H1 (cell line): ENCODE measurements at regions not wholly inside any gene's neighbourhood (a gene's known extent, or its start where the extent isn't known, plus 50 kb on each side); places are given as distances from the start of the nearest gene placed in this dataset.
"Not testable (repeated sequence)": the region's sequence is repeated elsewhere in the genome, so short reads cannot be mapped to it uniquely, and the experiment has no call there.

Experiments
- CTCF ChIA-PET: fragments of 300-600 bp; sonication (Branson Sonifier 250); formaldehyde crosslinking; loops from one replicate; lab custom pipeline; 2021; ENCODE audit not compliant: partially characterized antibody; lab: Charles Lee
- POLR2A ChIA-PET: fragments of 300-600 bp; sonication (Branson Sonifier 250); formaldehyde crosslinking; loops from one replicate; lab custom pipeline; 2021; ENCODE audit warnings: inconsistent platforms; ENCODE audit not compliant: partially characterized antibody; lab: Charles Lee
- DNase-seq, 2 experiments: peaks; one replicate each; pipeline versions ENCODE4 v3.0.0 to v3.0.0-alpha.2; 2010 to 2022; ENCODE audit warnings: low spot score in 2 of 2, low read depth in 1 of 2, mixed read lengths in 1 of 2
- FAIRE-seq: peaks from 2 replicates; lab custom pipeline; 2011; peaks lifted over from hg19 to GRCh38; lab: Jason Lieb, UNC
- H2AFZ ChIP-seq: 2 replicates; pipeline ENCODE4 v1.8.1; 2012; ENCODE audit warnings: low read length, inconsistent platforms
- H2AK5ac ChIP-seq: 2 replicates; pipeline ENCODE4 v1.6.1; 2013; ENCODE audit warnings: low read depth, low read length
- H2BK120ac ChIP-seq: replicated peaks from 2 replicates; pipeline ENCODE3; 2013; ENCODE audit warnings: low read depth, low read length, inconsistent platforms
- H2BK12ac ChIP-seq: 2 replicates; pipeline ENCODE4 v1.6.1; 2013; ENCODE audit warnings: low read depth, low read length
- H2BK15ac ChIP-seq: 2 replicates; pipeline ENCODE4 v1.6.1; 2013; ENCODE audit warnings: low read length
- H2BK20ac ChIP-seq: 2 replicates; pipeline ENCODE4 v1.6.1; 2013; ENCODE audit warnings: low read length
- H2BK5ac ChIP-seq: 2 replicates; pipeline ENCODE4 v1.6.1; 2013; ENCODE audit warnings: low read depth, low read length
- H3K14ac ChIP-seq: 2 replicates; pipeline ENCODE4 v1.6.1; 2013; ENCODE audit warnings: inconsistent platforms; ENCODE audit not compliant: insufficient read length
- H3K18ac ChIP-seq: 2 replicates; pipeline ENCODE4 v1.6.1; 2013; ENCODE audit warnings: low read length; ENCODE audit errors: extremely low read depth
- H3K23ac ChIP-seq: 2 replicates; pipeline ENCODE4 v1.6.1; 2013; ENCODE audit warnings: inconsistent platforms; ENCODE audit not compliant: insufficient read length
- H3K23me2 ChIP-seq: 2 replicates; pipeline ENCODE4 v1.6.1; 2013; ENCODE audit warnings: low read depth, low read length
- H3K27ac ChIP-seq: 2 replicates; pipeline ENCODE4 v1.6.1; 2011; ENCODE audit warnings: low read depth, low read length, inconsistent platforms
- H3K27me3 ChIP-seq, 4 experiments: replicated peaks in 1 of 4; 1 replicate in 1 of 4; 2 replicates in 3 of 4; pipeline versions ENCODE4 v1.6.1 to v1.8.1; 2011 to 2013; ENCODE audit warnings: low read length in 3 of 4, mild to moderate bottlenecking in 3 of 4, inconsistent platforms in 2 of 4, mixed read lengths in 2 of 4, moderate library complexity in 1 of 4; ENCODE audit not compliant: control insufficient read depth in 3 of 4, insufficient read depth in 3 of 4; ENCODE audit errors: extremely low read depth in 1 of 4
- H3K36me3 ChIP-seq, 4 experiments: 2 replicates each; pipeline versions ENCODE4 v1.6.1 to v1.8.1; 2011 to 2013; ENCODE audit warnings: mild to moderate bottlenecking in 4 of 4, low read length in 3 of 4, moderate library complexity in 2 of 4, control low read depth in 1 of 4, inconsistent platforms in 1 of 4; ENCODE audit not compliant: insufficient read depth in 4 of 4, control insufficient read depth in 2 of 4
- H3K4ac ChIP-seq: replicated peaks from 2 replicates; pipeline ENCODE3; 2013; ENCODE audit warnings: low read length, low read depth, mixed read lengths, inconsistent platforms; ENCODE audit not compliant: insufficient read length
- H3K4me1 ChIP-seq, 4 experiments: replicated peaks in 1 of 4; 1 replicate in 1 of 4; 2 replicates in 3 of 4; pipeline versions ENCODE4 v1.6.1 to v1.8.1; 2011 to 2013; ENCODE audit warnings: low read length in 3 of 4, inconsistent platforms in 2 of 4, mixed read lengths in 1 of 4; ENCODE audit not compliant: insufficient read depth in 4 of 4, control insufficient read depth in 3 of 4
- H3K4me2 ChIP-seq, 2 experiments: 2 replicates each; pipeline versions ENCODE4 v1.6.1 to v1.8.1; 2011 to 2013; ENCODE audit warnings: low read depth in 2 of 2, low read length in 2 of 2, control low read depth in 1 of 2, inconsistent platforms in 1 of 2, mild to moderate bottlenecking in 1 of 2; ENCODE audit not compliant: insufficient read depth in 1 of 2
- H3K4me3 ChIP-seq, 4 experiments: fragments of 200-600, 300-600 bp in 1 of 4; sonication (generic), shearing (Covaris generic), sonication (Bioruptor Twin) in 1 of 4; 2 replicates each; pipeline versions ENCODE4 v1.5.1 to v1.8.1; 2011 to 2016; ENCODE audit warnings: low read length in 4 of 4, low read depth in 3 of 4, control low read depth in 2 of 4, inconsistent platforms in 2 of 4, mild to moderate bottlenecking in 2 of 4, mixed read lengths in 1 of 4, moderate library complexity in 1 of 4; ENCODE audit not compliant: insufficient read depth in 2 of 4; ENCODE audit errors: extremely low read depth in 1 of 4
- H3K56ac ChIP-seq: replicated peaks from 2 replicates; pipeline ENCODE3; 2013; ENCODE audit warnings: low read depth, mild to moderate bottlenecking, mixed read lengths, low read length, inconsistent platforms; ENCODE audit not compliant: insufficient read length
- H3K79me1 ChIP-seq: 2 replicates; pipeline ENCODE4 v1.6.1; 2013; ENCODE audit warnings: low read depth, low read length, control low read depth
- H3K79me2 ChIP-seq, 2 experiments: 2 replicates each; pipeline versions ENCODE4 v1.6.1 to v1.8.1; 2012 to 2013; ENCODE audit warnings: low read length in 2 of 2, mild to moderate bottlenecking in 2 of 2, inconsistent platforms in 1 of 2; ENCODE audit not compliant: insufficient read depth in 2 of 2, control insufficient read depth in 1 of 2
- H3K9ac ChIP-seq, 4 experiments: replicated peaks in 1 of 4; 1 replicate in 1 of 4; 2 replicates in 3 of 4; pipeline versions ENCODE4 v1.6.1 to v1.8.1; 2011 to 2013; ENCODE audit warnings: low read depth in 3 of 4, low read length in 3 of 4, control low read depth in 2 of 4, mild to moderate bottlenecking in 2 of 4, moderate library complexity in 2 of 4, inconsistent platforms in 1 of 4; ENCODE audit errors: extremely low read depth in 1 of 4
- H3K9me3 ChIP-seq, 2 experiments: 2 replicates each; pipeline versions ENCODE4 v1.6.1 to v1.8.1; 2012 to 2013; ENCODE audit warnings: mild to moderate bottlenecking in 2 of 2, moderate library complexity in 2 of 2, control low read depth in 1 of 2, inconsistent platforms in 1 of 2, low read depth in 1 of 2, low read length in 1 of 2, mixed read lengths in 1 of 2; ENCODE audit not compliant: insufficient read depth in 2 of 2
- H4K20me1 ChIP-seq, 2 experiments: replicated peaks in 1 of 2; 2 replicates each; pipeline versions ENCODE3 to v1.8.1; 2011 to 2013; ENCODE audit warnings: inconsistent platforms in 2 of 2, low read length in 2 of 2, mild to moderate bottlenecking in 1 of 2; ENCODE audit not compliant: insufficient read depth in 2 of 2, control insufficient read depth in 1 of 2
- H4K5ac ChIP-seq: 2 replicates; pipeline ENCODE4 v1.6.1; 2013; ENCODE audit warnings: low read length, low read depth, mixed read lengths, inconsistent platforms; ENCODE audit not compliant: insufficient read length
- H4K8ac ChIP-seq: 2 replicates; pipeline ENCODE4 v1.8.0; 2013; ENCODE audit warnings: mild to moderate bottlenecking, moderate library complexity, low read length, inconsistent platforms; ENCODE audit not compliant: insufficient read depth; ENCODE audit errors: extremely low read depth
- H4K91ac ChIP-seq: replicated peaks from 2 replicates; pipeline ENCODE3; 2013; ENCODE audit warnings: low read length, mixed read lengths, inconsistent platforms; ENCODE audit not compliant: insufficient read length
- WGBS, 2 experiments: shearing (Covaris generic) in 1 of 2; methylation state at CpG; one replicate each; pipeline versions ENCODE4 v1.1.6 to v1.1.7; 2013 to 2015; ENCODE audit warnings: low lambda C conversion rate in 2 of 2, mixed read lengths in 2 of 2, inconsistent platforms in 1 of 2, low coverage in 1 of 2, missing lambda C conversion rate in 1 of 2; ENCODE audit not compliant: insufficient replicate concordance in 2 of 2, insufficient coverage in 1 of 2, insufficient read length in 1 of 2; ENCODE audit errors: extremely low coverage in 1 of 2, missing lambda C conversion rate in 1 of 2; 5-methylcytosine and 5-hydroxymethylcytosine counted together

DNA sequence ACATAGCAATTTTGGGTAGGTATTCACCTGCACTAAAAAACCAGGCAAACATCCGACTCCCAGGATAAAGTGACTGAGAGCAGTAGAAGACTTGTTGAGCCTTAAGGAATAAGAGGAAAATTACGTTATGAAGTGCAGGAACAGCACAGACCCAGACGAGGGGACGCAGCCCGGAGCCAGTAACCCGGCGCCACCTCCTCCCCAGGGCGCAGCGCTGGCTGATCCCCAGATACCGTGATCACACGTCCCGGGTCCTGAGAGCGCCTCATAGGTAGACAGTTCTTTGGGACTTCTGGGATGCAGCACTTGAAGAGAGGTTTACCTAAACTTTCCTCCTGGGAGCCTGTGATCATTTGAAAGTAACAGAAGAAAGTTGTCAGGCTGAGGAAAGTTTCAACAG, 1379.7 kb downstream of the CDH12 start:
- H2AK5ac ChIP-seq, H2BK120ac ChIP-seq, H2BK12ac ChIP-seq, FAIRE-seq, H4K8ac ChIP-seq, H3K18ac ChIP-seq, H3K4ac ChIP-seq, H3K4me2 ChIP-seq, H3K9me3 ChIP-seq, H3K27me3 ChIP-seq, H4K20me1 ChIP-seq, H2BK5ac ChIP-seq, H3K23ac ChIP-seq, H3K4me1 ChIP-seq, H3K56ac ChIP-seq, H2BK15ac ChIP-seq, H3K9ac ChIP-seq, H4K5ac ChIP-seq, H3K79me2 ChIP-seq, H4K91ac ChIP-seq, H3K27ac ChIP-seq, H3K23me2 ChIP-seq, DNase-seq, POLR2A ChIA-PET, H3K4me3 ChIP-seq, H2BK20ac ChIP-seq, CTCF ChIA-PET, H3K14ac ChIP-seq, H3K36me3 ChIP-seq, H3K79me1 ChIP-seq, H2AFZ ChIP-seq: not testable (repeated sequence)
- WGBS, 2 experiments = 85% methylated on average over 11 of the region's 13 CpGs; no CpG with 5 or more reads in 1 of the 2 experiments

DNA sequence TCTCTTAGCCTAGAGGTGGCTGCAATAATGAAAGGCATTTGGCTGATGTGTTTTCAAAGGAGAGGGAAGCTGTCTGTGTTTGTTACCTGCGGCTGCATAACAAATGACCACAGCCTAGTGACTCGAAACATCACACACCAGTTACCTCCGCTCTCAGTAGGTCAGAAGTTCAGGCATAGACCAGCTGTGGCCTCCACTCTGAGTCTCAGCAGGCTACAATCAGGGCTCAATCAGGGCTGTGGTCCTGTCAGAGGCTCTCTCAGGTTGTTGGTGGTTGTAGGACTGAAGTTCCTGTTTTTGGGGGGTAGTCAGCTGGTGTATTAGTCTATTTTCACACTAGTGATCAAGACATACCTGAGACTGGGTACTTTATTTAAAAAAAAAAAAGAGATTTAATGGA, 1381.5 kb downstream of the CDH12 start:
- H3K27me3 ChIP-seq, H2AK5ac ChIP-seq, H2BK20ac ChIP-seq, CTCF ChIA-PET, H4K8ac ChIP-seq, H3K9ac ChIP-seq, H3K14ac ChIP-seq, H3K9me3 ChIP-seq, H3K27ac ChIP-seq, H2BK5ac ChIP-seq, H3K23me2 ChIP-seq, H3K56ac ChIP-seq, H3K4me1 ChIP-seq, H3K79me2 ChIP-seq, H3K18ac ChIP-seq, H4K20me1 ChIP-seq, H2BK120ac ChIP-seq, H3K36me3 ChIP-seq, H2BK15ac ChIP-seq, H3K4me3 ChIP-seq, FAIRE-seq, DNase-seq, H3K4me2 ChIP-seq, H4K91ac ChIP-seq, H3K79me1 ChIP-seq, H3K23ac ChIP-seq, H2AFZ ChIP-seq, H4K5ac ChIP-seq, POLR2A ChIA-PET, H2BK12ac ChIP-seq, H3K4ac ChIP-seq: not testable (repeated sequence)
- no CpG with 5 or more reads among the region's 3 CpGs for WGBS, 2 experiments
